Retinal pigment epithelial cell (primary cell): ENCODE measurements at regions not wholly inside any gene's neighbourhood (a gene's known extent, or its start where the extent isn't known, plus 50 kb on each side); places are given as distances from the start of the nearest gene placed in this dataset.

ENCODE experiments used
- DNase-seq: peaks from one replicate; pipeline ENCODE4 v3.0.0-alpha.2; 2010; ENCODE audit warnings: low read depth
- H3K4me3 ChIP-seq: 2 replicates; pipeline ENCODE4 v1.5.1; 2011; ENCODE audit warnings: mild to moderate bottlenecking, low read length, control low read depth, moderate library complexity
- CTCF ChIP-seq: conservative IDR thresholded peaks from 2 replicates; pipeline ENCODE4 v1.5.1; 2011; ENCODE audit warnings: low read depth, low read length, control low read depth, inconsistent platforms

GRCh38 chr2:156956161-156956560, 301.3 kb upstream of the GALNT5 start:
- H3K4me3 ChIP-seq, result no peak overlapping the region
- TF ChIP-seq CTCF, result no peak
- DNase-seq, result no peak

GRCh38 chr2:156958374-156958773, 299.1 kb upstream of the GALNT5 start:
- no peak for DNase-seq
- TF ChIP-seq CTCF, result no peak
- no peak overlapping the region for H3K4me3 ChIP-seq

GRCh38 chr2:156959481-156959880, 298.0 kb upstream of the GALNT5 start:
- DNase-seq, result no peak
- no peak for TF ChIP-seq CTCF
- H3K4me3 ChIP-seq, result no peak overlapping the region

- H3K4me3 ChIP-seq, result no peak overlapping the region
- DNase-seq, result no peak
- TF ChIP-seq CTCF, result no peak
Observed at GRCh38 chr2:156982615-156983014, 274.9 kb upstream of the GALNT5 start.

- H3K4me3 ChIP-seq, result no peak overlapping the region
- TF ChIP-seq CTCF, result no peak
- DNase-seq, result no peak
Observed at GRCh38 chr2:156986339-156986988, 271.0 kb upstream of the GALNT5 start.

GRCh38 chr2:156999661-157000060, 257.8 kb upstream of the GALNT5 start:
- DNase-seq, result no peak
- TF ChIP-seq CTCF, result no peak
- no peak overlapping the region for H3K4me3 ChIP-seq

GRCh38 chr2:157004789-157005188, 252.7 kb upstream of the GALNT5 start:
- no peak overlapping the region for H3K4me3 ChIP-seq
- DNase-seq, result no peak
- TF ChIP-seq CTCF, result no peak
